Stimulated activated CD8-positive, alpha-beta memory T cell treated with anti-CD3 and anti-CD28 coated beads, Interleukin-7, amount 100 ng/mL, for 48 hours (primary cell): ENCODE measurements at regions not wholly inside any gene's neighbourhood (a gene's known extent, or its start where the extent isn't known, plus 50 kb on each side); places are given as distances from the start of the nearest gene placed in this dataset.
A peak's percentile ranks its signal among the peaks of the same experiment; 100 is the strongest.
"Not testable (repeated sequence)": the region's sequence is repeated elsewhere in the genome, so short reads cannot be mapped to it uniquely, and the experiment has no call there.

Source experiments
- DNase-seq, 2 donors: peaks; one replicate each; pipeline ENCODE4 v3.0.0-alpha.2; 2020; ENCODE audit warnings: low read depth in 1 of 2; ENCODE audit errors: extremely low read depth in 1 of 2

GRCh38 chr12:124477107-124477915 lies 90.1 kb downstream of the NCOR2 start:
- no peak for DNase-seq

DNA sequence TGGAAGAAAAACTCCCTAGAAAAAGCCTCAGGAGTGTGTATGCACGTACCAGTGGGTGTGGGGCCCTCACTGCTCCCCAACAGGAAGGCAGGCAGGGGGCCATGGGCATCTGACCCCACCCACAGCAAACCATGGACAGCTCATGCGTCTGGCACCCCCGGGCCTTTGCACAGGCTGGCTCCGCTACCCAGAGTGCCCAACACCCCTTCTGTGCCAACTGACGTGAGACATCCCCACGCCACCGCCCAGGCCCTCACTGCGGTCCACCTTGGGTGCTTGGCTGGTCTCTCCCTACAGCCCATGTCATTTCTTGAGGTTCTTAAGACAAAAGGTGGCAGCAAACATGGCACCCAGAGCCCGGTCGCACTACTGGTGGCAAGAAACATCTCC lies 91.4 kb downstream of the NCOR2 start:
- no peak for DNase-seq

GRCh38 chr12:124475295-124476010 lies 92.0 kb downstream of the NCOR2 start:
- DNase-seq: no peak

GRCh38 chr12:124474709-124475108 lies 92.7 kb downstream of the NCOR2 start:
- no peak for DNase-seq

DNA sequence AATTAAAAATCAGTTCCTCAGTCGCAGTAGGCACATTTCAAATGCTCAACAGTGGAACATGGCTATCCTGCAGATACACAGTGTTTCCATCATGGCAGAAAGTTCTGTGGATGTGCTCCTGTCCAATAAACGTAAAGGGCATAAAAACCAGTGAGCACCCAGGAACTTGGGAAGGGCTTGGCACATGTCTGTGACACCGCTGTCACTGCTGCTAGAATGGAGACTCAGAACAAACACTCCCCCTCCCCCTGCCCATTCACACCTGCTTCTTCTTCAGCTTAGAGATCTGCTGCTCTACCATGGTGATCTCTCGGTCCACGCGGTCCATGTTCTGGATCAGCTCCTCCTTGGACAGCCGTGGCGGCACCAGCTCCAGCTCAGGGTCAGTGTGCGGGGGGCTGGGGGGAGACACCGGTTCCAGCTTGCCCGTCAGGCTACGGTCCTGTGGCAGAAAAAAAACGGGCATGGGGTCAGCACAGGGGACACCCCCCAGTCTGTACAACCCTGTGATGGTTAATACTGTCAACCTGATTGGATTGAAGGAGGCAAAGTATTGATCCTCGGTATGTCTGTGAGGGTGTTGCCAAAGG lies 94.6 kb downstream of the NCOR2 start:
- DNase-seq: no peak

- DNase-seq: no peak
Observed at GRCh38 chr12:124471828-124472227, 95.6 kb downstream of the NCOR2 start.

DNA sequence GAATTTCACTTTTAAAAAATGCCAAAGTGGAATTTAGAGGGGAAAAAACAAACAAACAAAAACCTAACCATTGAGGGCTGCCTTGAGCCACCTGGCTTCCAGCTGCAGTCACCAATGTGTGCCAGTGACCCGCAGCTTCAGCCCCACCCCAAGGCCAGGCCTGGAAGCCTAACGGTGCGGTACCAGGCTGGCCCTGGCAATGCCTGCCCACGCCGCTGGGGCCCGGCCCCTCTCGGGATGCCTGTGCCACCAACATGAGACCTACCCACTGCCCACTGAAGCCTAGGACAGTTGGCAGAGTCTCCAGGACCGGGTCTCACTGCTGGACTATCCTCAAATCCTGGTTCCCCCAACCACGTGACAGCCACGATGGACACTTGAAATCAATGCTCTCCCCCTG lies 96.6 kb downstream of the NCOR2 start:
- no peak for DNase-seq

DNA sequence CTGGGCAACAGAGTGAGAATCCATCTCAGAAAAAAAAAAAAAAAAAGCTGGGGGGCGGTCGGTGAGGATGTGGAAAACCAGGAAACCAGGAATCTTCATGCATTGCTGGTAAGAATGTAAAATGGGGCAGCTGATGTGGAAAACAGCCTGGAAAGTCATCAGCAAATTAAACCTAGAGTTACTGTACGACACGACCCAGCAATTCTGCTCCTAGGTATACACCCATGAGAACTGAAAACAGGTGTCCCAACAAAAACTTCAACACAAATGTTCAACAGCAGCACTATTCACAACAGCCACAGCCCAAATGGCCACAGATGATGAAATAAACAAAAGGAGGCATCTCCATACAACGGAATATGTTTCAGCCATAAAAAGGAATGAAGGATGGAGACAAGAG lies 97.3 kb downstream of the NCOR2 start:
- no peak for DNase-seq

DNA sequence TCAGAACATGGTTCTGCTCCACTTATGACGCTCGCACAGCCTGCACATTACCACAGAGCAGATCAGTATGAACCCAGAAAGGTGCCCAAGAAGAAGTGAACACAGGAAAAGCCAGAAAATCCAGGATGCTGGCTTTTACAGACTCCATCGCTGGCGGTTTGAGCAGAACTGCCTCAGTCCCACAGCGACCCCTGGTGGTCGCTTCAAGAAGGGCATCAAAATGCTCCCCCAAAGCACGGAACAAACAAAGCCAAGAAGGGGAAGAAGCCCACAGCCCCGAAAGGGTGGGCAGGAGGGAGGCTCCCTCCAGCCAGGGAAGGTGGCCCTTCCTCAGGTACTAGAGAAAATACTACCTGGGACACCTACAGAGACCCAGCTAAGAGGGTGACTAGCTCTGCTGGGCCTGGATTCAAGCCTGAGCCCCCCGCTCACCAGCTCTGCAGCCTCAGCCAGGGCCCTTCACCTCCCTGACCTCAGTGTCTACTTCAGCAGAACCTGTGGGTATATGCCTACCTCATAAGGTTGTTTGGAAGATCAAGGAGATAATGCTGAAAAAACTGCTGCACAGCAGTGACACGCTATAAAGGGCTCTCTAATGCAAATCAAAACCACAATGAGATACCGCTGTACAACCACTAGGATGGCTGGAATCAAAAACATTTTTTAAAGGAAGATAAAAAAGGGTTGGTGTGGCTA lies 98.1 kb downstream of the NCOR2 start:
- no peak for DNase-seq

DNA sequence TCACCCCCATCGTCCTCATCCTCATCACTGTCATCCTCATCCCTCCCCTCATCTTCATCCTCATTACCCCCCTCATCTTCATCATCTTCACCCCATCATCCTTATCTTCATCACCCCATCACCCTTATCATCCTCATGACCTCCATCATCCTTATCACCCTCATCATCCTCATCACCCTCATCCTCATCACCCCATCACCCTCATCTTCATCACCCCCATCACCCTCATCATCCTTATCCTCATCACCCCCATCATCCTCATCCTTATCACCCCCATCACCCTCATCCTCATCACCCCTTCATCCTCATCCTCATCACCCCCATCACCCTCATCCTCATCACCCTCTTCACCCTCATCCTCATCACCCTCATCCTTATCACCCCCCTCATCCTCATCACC lies 99.9 kb downstream of the NCOR2 start:
- not testable (repeated sequence) for DNase-seq

- DNase-seq: peak; percentile 84 to 85
Observed at GRCh38 chr12:124466216-124467128, 100.9 kb downstream of the NCOR2 start.

- no peak for DNase-seq
Observed at GRCh38 chr12:124465473-124465872, 101.9 kb downstream of the NCOR2 start.

- no peak for DNase-seq
Observed at GRCh38 chr12:124464830-124465229, 102.6 kb downstream of the NCOR2 start.

GRCh38 chr12:124464062-124464461 lies 103.3 kb downstream of the NCOR2 start:
- no peak for DNase-seq

- no peak for DNase-seq
Observed at GRCh38 chr12:124463341-124463921, 104.0 kb downstream of the NCOR2 start.

- no peak for DNase-seq
Observed at GRCh38 chr12:124462750-124463149, 104.7 kb downstream of the NCOR2 start.

- no peak for DNase-seq
Observed at GRCh38 chr12:124461851-124462623, 105.4 kb downstream of the NCOR2 start.

DNA sequence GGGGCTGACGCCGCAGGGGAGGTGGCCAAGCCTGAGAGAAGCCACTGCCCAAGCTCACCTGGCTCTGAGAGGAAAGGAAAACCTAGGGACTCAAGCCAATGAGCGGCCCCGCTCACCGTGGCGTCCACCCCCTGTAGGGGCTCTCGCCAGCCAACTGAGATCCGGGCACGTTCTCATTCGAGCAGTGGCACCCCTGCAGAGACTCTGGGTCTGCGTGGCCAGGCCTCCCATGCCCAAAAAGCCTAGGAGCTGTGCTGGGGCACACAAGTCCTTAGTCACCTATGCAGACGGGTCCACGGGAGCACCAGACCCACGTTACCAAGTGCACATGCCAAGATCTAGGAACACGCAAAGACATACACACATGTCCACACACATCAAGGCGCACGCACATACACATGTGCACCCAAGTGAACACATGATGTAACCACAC lies 106.2 kb downstream of the NCOR2 start:
- no peak for DNase-seq

GRCh38 chr12:124460771-124461170 lies 106.6 kb downstream of the NCOR2 start:
- DNase-seq: no peak
